CD4-positive, alpha-beta T cell treated with Interleukin-12 subunit alpha and Interleukin-12 subunit beta, for 1 hour (primary cell): ENCODE measurements at regions not wholly inside any gene's neighbourhood (a gene's known extent, or its start where the extent isn't known, plus 50 kb on each side); places are given as distances from the start of the nearest gene placed in this dataset.
"Not testable (repeated sequence)": the region's sequence is repeated elsewhere in the genome, so short reads cannot be mapped to it uniquely, and the experiment has no call there.

ENCODE experiments used
- DNase-seq: peaks from one replicate; pipeline ENCODE4 v3.0.0-alpha.2; 2020

DNA sequence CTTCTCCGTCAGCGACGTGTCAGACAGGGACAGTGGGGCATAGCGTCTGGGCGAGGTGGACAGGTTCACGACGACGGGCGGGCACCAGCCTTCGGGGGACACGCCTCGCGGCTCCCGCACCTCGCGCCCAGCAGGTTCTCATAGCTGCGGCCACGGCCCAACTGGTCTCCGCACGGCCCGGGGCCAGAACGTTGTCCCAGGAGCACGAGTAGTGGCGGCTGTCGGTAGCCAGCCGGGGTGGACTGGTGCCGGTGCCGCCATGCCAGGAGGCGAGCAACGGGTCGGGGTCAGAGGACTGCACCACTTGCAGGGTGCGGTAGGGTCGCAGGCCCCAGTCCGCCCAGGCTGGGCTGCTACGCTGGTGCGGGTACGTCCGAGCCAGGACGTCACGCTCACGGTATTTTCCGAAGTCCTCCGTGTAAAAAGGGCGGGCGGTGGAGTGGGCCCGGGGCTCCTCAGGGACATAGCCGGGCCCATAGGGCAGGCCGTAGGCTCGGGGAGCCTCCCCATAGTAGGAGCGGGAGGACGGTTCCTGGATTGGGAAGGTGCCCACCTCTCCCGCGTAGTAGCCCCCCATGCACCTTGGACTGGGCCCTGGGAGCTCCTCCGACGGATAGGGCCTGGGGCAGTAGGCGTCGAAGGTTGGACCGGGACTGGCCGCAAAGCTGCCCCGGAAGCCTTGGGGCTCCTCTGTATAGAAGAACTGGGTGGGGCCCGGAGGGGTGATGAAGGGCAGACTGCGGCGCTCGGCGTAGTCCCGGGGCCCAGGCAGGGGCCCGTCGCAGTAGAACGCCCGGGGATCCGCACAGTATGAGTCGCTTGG is 301.2 kb downstream of the CCDC74A start:
- DNase-seq: not testable (repeated sequence)

DNA sequence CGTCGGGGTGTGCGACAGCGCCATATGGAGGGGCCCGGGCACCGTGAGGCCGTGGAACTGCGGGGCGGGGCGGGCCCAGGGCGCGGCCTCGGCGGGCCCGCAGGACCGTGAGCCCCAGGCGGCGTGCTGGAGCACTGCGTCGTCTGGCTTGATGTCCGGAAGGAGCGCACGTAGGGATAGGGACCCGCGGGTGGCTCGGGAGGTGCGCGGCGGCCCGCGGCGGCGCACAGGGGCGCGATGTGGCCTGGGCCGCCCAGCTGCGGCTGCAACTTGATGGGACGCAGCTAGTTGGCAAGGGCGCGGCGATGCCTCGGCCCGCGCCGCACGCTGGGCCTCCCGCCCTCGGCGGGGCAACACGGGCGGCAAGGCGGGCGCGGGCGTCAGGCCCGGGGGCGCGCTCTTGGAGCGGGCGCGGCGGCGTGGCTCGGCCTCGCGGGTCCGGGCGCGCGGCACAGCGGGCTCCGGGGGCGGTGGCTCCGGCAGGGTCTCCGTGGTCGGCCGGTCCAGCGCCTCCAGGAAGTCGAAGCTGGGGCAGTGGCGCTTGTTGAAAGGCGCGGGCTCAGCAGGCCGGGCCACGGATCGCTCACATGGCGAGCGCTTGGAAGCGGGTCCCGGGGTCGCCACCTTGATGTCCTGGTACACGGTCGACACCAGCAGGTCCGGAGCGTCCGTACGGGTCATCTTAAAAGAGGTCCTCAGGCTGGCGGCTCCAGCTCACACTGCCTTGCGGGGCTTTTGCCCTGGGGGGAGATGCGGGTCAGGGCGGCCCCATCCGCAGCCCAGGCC is 302.0 kb downstream of the CCDC74A start:
- DNase-seq: not testable (repeated sequence)

DNA sequence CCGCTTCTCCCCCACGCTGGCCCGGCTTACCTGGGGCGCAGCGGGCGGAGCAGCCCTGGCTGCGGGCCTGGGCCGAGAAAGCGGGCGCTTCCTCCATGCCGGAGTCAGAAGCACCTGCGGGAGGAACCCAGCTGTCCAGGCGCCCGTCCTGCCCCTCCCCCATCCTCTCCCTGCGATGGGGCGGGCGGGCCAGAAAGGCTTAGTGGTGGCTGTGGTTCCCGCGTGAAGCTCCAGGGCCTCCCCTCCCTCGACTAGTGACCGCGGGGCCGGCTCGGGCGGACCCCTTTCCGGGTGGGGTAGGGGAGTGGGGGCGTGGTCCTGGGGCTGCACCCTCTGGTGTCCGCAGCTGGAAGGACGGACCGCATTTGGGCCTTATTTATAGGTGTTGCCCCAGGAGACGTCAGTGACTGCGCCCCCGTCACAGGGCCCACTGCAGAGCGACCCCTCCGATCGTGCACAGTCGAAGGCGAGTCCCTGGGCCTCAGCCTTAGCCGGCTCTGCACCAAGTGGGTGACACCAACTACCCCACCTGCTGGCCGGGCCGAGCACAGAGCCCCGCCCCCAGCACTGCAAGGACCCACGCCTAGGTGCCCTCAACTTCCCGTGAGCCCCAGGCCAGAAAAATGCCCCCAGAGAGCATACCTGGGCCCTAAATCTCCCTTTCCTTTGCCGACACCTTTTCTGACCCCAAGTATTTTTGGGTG is 302.7 kb downstream of the CCDC74A start:
- not testable (repeated sequence) for DNase-seq

DNA sequence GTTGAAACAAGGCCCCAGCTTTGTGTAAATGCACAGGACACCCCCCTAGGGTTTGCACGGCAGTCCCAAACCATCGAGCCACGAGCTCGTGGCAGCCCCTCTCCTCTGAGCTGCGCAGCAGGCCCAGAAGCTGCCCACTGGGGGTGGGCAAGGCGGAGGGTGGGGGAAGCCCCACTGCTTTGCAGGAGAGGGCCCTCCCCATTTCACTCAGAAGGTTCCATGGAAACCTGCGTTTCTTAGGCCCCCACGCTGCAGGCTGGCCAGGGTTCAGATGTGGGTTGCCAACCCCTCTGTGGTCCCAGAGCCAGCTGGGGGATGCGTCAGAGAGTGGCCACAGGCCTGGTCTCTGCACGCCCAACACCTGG is 303.2 kb downstream of the CCDC74A start:
- DNase-seq: not testable (repeated sequence)

DNA sequence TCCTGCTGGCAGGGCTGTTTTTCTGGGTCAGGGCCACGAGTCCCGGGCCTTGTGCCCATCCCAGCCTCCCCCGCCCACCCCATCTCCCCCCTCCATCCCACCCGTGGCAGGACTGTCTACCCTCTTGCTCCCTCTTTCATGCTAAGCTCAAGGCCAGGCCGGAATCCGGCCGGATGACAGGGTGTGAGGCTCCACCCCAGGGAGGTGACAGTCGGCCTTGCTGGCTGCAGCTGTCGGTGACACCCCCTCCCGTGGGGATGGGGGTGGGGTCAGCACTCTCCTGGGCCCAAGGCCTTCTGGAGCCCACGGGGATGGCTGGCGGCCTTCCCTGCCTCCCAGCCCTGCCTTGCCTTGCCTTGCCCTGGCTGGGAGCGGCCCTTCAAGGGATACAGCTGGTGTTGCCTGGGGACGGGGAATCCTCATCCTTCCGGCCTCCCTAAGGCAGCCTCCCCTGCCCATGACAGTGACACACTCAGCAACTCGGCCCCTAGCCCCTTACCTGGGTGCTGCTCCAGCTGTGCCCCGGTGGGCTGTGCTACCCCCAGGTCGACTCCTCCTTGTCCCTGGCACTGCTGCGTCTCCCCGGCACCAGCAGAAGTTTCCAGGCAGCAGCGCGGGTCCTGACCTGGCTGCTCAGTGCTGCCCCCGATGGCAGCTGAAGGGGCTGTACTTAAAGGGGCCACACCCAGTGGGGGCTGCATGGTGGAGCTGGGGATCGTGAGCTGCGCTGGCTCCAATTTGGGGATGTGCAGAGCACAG is 303.9 kb downstream of the CCDC74A start:
- DNase-seq: not testable (repeated sequence)

DNA sequence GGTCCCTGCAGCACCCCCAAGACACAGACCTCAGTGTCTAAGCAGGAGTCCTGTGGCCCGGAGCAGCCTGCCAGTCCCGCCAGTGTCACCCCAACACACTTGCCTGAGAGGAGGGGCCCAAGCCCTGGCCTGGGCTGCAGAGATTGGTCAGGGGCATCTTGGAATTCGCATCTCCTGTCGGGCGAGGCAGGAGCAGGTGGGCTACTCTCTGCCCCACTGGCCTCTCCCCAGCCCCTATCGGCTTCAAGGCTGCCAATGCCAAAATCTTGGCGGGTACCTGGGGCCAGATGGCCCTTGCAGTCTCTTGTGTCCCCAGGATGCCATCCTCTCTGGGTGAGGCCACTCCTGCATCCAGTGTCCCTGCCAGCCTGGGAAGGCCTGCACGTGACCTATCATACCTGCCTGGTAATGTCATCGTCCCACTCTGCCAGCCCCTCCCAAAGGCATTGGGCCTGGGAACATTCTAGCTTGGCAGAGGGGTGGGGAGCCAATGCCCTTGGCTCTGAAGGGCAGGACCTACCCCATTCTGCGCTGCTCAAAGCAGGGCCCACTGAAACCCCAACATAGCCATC is 304.6 kb downstream of the CCDC74A start:
- not testable (repeated sequence) for DNase-seq

DNA sequence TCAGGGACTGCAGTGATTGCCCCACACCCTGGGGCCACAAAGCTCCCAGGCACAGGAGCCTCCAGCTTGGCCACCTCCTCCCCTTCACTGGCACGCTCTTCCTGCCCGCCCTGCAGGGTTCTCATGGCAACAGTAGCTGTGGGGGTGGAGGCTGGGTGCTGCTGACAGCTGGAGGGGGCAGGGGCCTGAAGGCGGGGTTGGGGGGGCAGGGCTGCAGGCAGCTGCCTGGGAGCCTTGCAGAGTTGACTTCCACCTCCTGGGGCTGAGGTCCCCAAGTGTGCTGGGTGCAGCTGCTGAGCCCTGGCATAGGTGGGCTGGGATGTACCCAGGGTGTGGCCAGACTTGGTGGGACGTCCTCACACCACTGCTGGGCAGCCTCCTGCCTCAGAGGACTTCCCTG is 305.2 kb downstream of the CCDC74A start:
- DNase-seq: not testable (repeated sequence)

DNA sequence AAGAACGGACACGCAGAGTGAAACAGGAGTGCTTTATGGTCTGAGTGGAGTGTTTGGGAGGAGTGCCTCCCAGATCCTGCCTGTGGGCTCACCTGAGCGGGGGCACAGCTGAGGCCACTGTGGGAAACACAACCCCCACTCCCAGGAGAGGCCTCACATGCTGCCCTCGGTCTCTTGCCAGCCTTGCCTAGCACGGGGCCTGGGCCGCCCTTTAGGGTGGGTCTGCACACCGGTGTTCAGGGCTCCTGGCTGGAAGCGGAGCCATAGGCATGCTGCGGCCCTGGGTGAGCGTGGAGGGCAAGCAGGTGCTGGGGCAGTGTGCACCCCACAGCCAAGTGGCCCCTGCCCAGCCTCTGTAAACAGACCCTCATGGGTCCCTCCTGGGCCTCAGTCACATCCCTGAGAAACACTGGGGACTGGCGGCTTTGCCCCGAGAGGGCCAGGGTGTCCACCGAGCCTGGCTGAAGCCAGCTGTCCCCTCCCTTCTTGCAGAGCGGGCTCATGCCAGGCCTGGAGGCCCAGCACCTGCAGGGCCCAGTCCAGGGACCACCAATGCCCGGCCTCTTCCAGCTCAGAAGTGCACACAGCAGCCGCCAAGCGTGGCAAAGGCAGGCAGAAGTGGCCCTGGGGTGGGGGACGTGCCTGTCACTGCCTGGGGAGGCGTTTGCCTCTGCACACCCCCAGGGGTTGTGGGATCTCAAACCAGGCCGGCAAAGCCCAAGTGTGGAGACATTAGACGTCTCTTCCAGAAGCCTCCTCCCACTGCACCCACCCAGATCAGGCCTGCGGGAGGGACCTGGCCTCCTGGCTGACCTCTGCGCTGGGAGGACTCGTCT is 305.9 kb downstream of the CCDC74A start:
- DNase-seq: not testable (repeated sequence)

DNA sequence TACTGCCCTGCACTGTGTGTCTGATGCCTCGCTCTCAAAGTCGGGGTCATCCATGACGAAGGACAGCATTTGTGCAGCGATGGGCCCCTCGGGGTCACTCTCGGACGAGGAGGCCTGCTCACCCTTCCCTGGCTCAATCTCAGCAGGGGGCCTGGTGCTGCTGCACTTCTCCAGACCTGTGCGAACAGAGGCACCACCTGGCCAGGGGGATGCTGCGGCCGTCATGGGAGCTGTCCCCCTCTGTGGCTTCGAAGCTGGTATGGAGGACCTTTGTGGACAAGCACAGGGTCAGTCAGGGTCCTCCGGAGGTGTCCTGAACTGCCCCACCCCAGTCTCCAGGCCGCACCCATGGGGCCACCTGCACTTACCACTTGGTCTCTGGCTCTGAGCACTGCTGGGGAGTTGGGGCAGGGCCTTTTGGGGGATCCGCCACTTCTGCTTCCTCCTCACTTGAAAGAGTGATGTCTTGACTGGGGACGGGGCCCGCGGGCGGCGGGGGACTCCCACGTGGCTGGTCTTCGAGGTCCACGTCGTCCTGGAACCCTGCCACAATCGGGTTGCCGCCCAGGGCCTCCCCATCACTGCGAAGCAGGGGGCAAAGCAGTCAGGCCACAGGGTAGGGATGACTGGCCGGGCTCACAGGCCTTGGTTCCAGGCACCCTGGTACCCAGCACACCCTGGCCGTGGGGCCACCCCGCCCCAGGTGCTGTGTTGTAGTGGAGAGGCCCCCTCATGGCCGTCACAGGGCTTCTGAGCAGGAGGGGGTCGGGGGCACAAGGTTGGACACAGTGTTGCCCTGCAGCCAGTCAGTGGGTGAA is 306.7 kb downstream of the CCDC74A start:
- DNase-seq: not testable (repeated sequence)

DNA sequence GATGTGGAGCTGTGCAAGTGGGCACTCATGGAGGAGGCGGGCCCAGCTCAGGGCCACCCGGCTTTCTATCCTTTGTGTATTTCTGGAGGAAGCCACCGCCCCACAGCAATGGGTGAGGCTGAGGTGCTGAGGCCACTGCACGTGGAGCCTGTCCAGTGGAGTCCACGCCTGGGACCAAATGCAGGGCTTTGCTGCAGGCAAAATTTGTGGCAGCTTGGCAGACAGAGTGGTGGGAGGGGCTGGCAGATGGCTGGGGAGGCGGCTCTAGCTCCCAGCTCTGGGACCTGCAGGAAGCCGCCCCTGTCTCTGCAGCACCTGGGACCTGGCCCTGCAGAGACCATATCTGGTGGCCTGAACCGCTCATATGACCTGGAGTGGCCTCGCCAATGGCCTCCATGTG is 307.3 kb downstream of the CCDC74A start:
- not testable (repeated sequence) for DNase-seq

DNA sequence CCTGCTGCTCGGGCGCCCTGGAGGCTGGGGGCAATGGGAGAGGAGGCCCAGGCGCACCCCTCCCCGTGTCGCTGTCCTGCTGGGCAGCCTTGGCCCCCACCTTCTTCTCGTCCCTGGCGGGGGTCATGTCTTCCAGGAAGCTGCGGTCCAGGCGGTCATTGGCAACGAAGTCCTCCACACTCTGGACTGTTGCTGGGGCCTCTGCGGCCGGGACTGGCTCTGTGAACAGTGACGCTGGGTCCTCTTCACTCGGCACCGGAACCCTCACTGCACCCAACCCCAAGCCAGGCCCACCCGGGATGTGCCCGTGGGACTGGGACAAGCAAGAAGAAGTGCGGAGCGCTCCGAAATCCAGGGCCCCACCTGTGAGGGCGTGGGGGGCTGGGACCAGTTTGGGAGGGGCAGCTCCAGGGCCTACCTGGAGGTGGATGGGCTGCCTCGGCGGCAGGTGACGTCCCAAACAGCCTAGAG is 308.0 kb downstream of the CCDC74A start:
- no peak for DNase-seq

DNA sequence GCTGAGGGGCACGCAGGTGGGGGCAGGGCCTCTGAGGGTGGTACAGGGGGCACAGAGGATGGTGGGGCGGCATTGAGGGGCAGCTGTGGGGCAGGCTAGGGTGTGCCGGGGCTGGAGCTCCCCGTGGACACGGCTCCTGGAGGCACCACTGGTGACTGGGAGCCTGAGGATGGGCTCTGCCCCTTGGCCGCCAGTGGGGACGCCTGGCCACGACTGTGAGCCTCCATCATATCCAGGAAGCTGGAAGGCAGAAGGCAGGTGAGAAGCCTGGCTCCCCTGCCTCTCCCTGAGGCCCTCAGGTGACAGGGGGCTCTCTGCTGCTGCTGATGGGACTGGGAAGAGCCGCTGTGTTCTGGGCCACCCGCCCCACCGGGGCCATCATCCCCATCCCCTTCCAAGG is 308.4 kb downstream of the CCDC74A start:
- not testable (repeated sequence) for DNase-seq

DNA sequence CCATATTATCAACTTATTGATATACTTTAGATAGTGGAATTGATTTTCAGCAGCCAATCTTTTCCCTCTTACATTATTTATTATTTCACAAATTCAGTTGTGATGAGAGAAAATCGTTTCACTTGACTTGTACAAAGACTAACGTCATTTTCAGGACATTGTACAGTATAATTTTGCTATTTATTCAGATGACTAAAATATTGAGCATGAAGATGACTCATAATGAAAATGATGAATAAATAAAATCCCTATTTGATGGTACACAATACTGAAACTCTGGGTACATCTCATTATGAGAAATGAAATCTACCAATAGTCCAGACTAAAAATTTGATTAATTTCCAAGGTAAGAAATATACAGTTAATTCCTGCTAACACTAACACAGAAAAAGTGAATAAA is 316.4 kb downstream of the CCDC74A start:
- DNase-seq: not testable (repeated sequence)

DNA sequence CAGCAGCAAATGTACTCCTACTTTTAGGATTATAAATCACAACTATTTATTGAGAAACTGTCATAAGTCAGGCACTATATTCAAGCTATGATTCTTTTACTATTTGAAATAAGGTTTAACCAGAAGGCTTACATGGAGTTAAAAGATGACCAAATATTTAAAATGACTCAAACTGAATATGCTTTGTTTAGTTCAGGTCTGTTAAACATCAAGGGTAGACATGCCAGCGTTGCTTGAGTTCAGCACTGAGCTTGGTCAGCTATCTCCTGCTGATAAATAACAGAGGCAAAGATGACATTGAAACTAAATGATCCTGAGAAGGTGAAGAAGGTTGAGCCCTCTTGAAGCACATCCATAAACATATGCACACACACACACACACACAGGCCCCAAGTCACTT is 305.6 kb downstream of the ANKRD30BL start:
- not testable (repeated sequence) for DNase-seq

DNA sequence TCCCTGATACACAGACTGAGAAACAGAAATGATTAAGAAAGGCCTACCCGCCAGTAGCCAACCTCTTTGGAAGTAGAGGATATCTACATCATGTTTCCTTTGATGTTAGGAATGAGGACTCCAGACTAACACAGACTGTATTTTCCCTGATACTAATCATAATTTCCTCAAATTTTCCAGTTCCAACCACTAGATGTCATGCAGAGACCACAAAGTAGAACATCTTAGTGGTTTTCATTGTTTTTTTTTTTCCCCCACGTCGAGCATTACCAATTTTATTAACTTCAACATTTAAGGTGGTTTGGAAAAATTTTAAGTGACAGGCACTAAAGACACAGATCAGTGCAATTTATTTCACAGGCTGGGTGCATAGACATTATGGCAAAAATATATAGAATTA is 303.6 kb downstream of the ANKRD30BL start:
- not testable (repeated sequence) for DNase-seq
